ENCODE measurements at regions not wholly inside any gene's neighbourhood (a gene's known extent, or its start where the extent isn't known, plus 50 kb on each side); places are given as distances from the start of the nearest gene placed in this dataset.

DNA sequence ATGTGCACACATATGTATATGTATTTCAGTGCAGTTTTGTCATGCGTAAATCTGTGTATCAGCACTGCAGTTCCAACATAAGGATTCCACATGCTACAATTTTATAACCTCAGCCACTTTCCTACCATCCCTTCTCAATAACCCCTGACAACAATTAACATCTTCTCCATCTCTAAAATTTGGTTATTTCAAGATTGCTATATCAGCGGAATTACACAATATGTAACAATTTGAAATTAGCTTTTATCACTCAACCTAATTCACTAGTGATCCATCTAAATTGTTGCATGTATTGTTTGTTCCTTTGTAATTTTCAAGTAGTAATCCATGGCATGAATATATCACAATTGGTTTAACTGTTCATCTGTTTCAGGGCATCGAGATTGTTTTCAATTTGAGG is 511.3 kb downstream of the HAO1 start:
- WGBS, result 92% methylated on average over 3 of the region's 3 CpGs
- intact Hi-C loops (cut with DNase I), result no loop called here
- no peak overlapping the region for H3K4me3 ChIP-seq
- TF ChIP-seq POLR2AphosphoS5 (IDR thresholded peaks at IDR 0.05) (no peak), POLR2A (IDR thresholded peaks at IDR 0.05) (no peak)
- TF ChIP-seq, protein P1, sequence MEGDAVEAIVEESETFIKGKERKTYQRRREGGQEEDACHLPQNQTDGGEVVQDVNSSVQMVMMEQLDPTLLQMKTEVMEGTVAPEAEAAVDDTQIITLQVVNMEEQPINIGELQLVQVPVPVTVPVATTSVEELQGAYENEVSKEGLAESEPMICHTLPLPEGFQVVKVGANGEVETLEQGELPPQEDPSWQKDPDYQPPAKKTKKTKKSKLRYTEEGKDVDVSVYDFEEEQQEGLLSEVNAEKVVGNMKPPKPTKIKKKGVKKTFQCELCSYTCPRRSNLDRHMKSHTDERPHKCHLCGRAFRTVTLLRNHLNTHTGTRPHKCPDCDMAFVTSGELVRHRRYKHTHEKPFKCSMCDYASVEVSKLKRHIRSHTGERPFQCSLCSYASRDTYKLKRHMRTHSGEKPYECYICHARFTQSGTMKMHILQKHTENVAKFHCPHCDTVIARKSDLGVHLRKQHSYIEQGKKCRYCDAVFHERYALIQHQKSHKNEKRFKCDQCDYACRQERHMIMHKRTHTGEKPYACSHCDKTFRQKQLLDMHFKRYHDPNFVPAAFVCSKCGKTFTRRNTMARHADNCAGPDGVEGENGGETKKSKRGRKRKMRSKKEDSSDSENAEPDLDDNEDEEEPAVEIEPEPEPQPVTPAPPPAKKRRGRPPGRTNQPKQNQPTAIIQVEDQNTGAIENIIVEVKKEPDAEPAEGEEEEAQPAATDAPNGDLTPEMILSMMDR (IDR thresholded peaks at IDR 0.05), result no peak
- H3K4me1 ChIP-seq (replicated peaks), result no peaks in the 10 kb centered on the region
- no peaks in the 10 kb centered on the region for H3K36me3 ChIP-seq
- H3K9me3 ChIP-seq, result no peaks in the 10 kb centered on the region
- no peak for DNase-seq (ENCODE audit: low spot score)
- no peak overlapping the region for H3K27ac ChIP-seq
- no peaks in the 10 kb centered on the region for H3K27me3 ChIP-seq (replicated peaks; ENCODE audit: insufficient read depth)

DNA sequence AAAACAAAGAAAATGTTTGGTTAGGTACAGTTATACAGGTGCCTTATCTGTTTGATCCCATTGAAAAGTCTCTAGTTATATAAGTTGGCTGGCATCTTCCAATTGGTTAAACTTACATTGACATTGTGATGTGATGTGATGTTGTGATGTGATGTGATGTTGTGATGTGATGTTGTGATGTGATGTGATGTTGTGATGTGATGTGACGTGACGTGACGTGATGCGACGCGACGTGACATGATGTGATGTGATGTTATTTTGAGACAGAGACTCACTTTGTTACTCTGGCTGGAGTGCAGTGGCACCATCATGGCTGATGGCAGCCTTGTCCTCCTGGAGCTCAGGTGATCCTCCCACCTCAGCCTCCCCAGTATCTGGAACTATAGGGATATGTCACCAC is 507.6 kb downstream of the HAO1 start:
- Histone ChIP-seq H3K4me1 (replicated peaks) (no peaks in the 10 kb centered on the region), H3K36me3 (no peaks in the 10 kb centered on the region), H3K27ac (no peak overlapping the region), H3K9me3 (no peaks in the 10 kb centered on the region), H3K27me3 (replicated peaks; ENCODE audit: insufficient read depth) (no peaks in the 10 kb centered on the region), H3K4me3 (no peak overlapping the region)
- WGBS, result 93% methylated on average over 7 of the region's 7 CpGs
- DNase-seq (ENCODE audit: low spot score), result no peak
- intact Hi-C loops (cut with DNase I), result no loop called here
- TF ChIP-seq POLR2A (IDR thresholded peaks at IDR 0.05) (no peak), POLR2AphosphoS5 (IDR thresholded peaks at IDR 0.05) (no peak)
- TF ChIP-seq, protein P1 (IDR thresholded peaks at IDR 0.05), result no peak

DNA sequence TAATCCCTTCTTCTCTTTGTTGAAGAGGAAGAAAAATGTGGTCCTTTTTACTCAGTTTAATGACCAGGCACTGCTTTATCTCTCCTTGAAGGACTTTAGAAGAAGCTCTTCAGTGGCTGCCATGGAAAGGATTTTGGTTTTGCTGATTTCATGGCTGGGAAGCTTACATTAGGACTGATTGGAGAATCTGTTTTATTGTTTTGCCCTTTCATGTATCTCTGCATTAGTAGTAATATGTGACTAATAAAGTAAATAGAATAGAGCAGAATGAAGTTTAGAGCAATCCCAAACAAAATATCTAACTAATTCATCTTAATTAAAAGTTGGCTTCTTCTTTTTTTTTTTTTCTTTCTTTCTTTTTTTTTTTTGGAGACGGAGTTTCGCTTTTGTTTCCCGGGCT is 502.9 kb downstream of the HAO1 start:
- TF ChIP-seq, protein P1 (IDR thresholded peaks at IDR 0.05), result no peak
- no peak for TF ChIP-seq POLR2AphosphoS5 (IDR thresholded peaks at IDR 0.05)
- no peak for TF ChIP-seq POLR2A (IDR thresholded peaks at IDR 0.05)
- WGBS, result 87% methylated on average over 3 of the region's 3 CpGs
- no peak overlapping the region for H3K4me3 ChIP-seq
- DNase-seq (ENCODE audit: low spot score), result no peak
- H3K4me1 ChIP-seq (replicated peaks), result no peaks in the 10 kb centered on the region
- intact Hi-C loops (cut with DNase I), result no loop called here
- no peaks in the 10 kb centered on the region for H3K27me3 ChIP-seq (replicated peaks; ENCODE audit: insufficient read depth)
- no peaks in the 10 kb centered on the region for H3K9me3 ChIP-seq
- H3K27ac ChIP-seq, result no peak overlapping the region
- H3K36me3 ChIP-seq, result no peaks in the 10 kb centered on the region

DNA sequence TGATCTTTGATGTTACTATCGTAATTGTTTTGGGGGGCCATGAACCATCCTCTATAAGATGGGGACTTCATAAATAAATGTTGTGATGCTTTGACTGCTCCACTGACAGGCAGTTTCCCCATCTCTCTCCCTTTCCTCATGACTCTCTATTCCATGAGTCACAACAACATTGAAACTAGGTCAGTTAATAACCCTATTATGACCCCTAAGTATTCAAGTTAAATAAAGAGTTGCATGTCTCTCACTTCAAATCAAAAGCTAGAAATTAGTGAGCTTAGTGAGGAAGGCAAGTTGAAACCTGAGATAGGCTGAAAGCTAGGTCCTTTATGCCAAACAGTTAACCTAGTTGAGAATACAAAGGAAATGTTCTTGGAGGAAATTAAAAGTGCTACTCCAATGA is 491.0 kb downstream of the HAO1 start:
- 86% methylated on average over 1 of the region's 1 CpG for WGBS
- Histone ChIP-seq H3K27me3 (replicated peaks; ENCODE audit: insufficient read depth) (no peaks in the 10 kb centered on the region), H3K36me3 (no peaks in the 10 kb centered on the region), H3K4me1 (replicated peaks) (no peaks in the 10 kb centered on the region), H3K4me3 (no peak overlapping the region), H3K9me3 (no peaks in the 10 kb centered on the region), H3K27ac (no peak overlapping the region)
- TF ChIP-seq POLR2A (IDR thresholded peaks at IDR 0.05) (no peak), POLR2AphosphoS5 (IDR thresholded peaks at IDR 0.05) (no peak)
- TF ChIP-seq, protein P1 (IDR thresholded peaks at IDR 0.05), result no peak
- DNase-seq (ENCODE audit: low spot score), result no peak
- intact Hi-C loops (cut with DNase I), result no loop called here

DNA sequence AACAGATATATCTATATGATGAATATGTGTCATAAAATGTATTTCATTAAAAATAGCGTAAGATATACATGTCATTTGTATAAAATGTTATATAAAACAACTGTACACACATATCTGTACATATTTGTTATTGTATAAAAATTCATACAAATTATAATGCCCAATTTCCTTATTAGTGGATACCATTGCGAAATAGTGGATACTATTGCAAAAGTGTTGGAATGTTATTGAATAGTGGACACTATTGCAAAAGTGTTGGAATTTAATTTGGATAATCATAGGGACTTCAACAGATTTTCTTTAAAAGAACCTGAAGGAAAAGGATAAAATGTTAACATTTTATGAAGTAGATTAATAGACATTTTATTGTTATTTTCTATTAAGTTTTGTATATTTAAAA is 487.4 kb downstream of the HAO1 start:
- Histone ChIP-seq H3K27me3 (replicated peaks; ENCODE audit: insufficient read depth) (no peaks in the 10 kb centered on the region), H3K27ac (no peak overlapping the region), H3K36me3 (no peaks in the 10 kb centered on the region), H3K4me1 (replicated peaks) (no peaks in the 10 kb centered on the region), H3K4me3 (no peak overlapping the region), H3K9me3 (no peaks in the 10 kb centered on the region)
- 98% methylated on average over 2 of the region's 2 CpGs for WGBS
- intact Hi-C loops (cut with DNase I), result no loop called here
- DNase-seq (ENCODE audit: low spot score), result no peak
- TF ChIP-seq POLR2AphosphoS5 (IDR thresholded peaks at IDR 0.05) (no peak), POLR2A (IDR thresholded peaks at IDR 0.05) (no peak)
- TF ChIP-seq, protein P1 (IDR thresholded peaks at IDR 0.05), result no peak
